Neutrophil (primary cell): ENCODE measurements at regions not wholly inside any gene's neighbourhood (a gene's known extent, or its start where the extent isn't known, plus 50 kb on each side); places are given as distances from the start of the nearest gene placed in this dataset.

ENCODE experiments used
- H3K27ac ChIP-seq: fragments of 200-600 bp; sonication (generic); 2 replicates; pipeline ENCODE4 v1.5.1; 2016; ENCODE audit warnings: mild to moderate bottlenecking, moderate library complexity
- H3K27me3 ChIP-seq: fragments of 200-600 bp; sonication (generic); 2 replicates; pipeline ENCODE4 v1.6.0; 2016; ENCODE audit warnings: mild to moderate bottlenecking
- H3K36me3 ChIP-seq: fragments of 200-600 bp; sonication (generic); 2 replicates; pipeline ENCODE4 v1.5.1; 2017
- H3K4me1 ChIP-seq, 2 experiments: fragments of 200-600 bp in 1 of 2; sonication (generic) in 1 of 2; 1 replicate in 1 of 2; 2 replicates in 1 of 2; pipeline versions ENCODE4 v1.5.1 to v1.6.1; 2013 to 2016; ENCODE audit warnings: low read depth in 1 of 2, low read length in 1 of 2, mild to moderate bottlenecking in 1 of 2, moderate library complexity in 1 of 2; ENCODE audit not compliant: control insufficient read depth in 1 of 2, insufficient read depth in 1 of 2
- H3K4me3 ChIP-seq, 2 experiments: fragments of 200-600 bp in 1 of 2; sonication (generic) in 1 of 2; 1 replicate in 1 of 2; 2 replicates in 1 of 2; pipeline ENCODE4 v1.5.1; 2013 to 2016; ENCODE audit warnings: low read depth in 1 of 2, low read length in 1 of 2, mild to moderate bottlenecking in 1 of 2, moderate library complexity in 1 of 2
- H3K9me3 ChIP-seq: fragments of 200-600 bp; sonication (generic); 2 replicates; pipeline ENCODE4 v1.5.1; 2016
- TF ChIP-seq, protein P1 (sequence below): fragments of 200-600 bp; sonication (generic); IDR thresholded peaks from 2 replicates; pipeline ENCODE4 v1.5.1; 2016; ENCODE audit warnings: antibody characterized with exemption

DNA sequence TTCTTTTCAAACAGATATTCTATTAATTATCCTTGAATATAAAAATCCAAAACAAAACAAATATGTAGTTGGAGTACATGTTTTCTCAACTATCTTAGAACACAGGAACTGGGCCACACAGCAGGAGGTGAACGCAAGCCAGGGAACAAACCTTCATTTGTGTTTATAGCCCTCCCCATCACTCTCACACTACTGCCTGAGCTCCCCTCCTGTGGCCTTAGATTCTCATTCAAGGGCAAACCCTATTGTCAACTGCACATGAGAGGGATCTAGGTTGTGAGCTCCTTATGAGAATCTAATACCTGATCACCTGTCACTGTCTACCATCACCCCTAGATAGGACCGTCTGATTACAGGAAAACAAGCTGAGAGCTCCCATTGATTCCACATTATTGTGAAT lies 427.1 kb upstream of the PRR20A start:
- TF ChIP-seq, protein P1, sequence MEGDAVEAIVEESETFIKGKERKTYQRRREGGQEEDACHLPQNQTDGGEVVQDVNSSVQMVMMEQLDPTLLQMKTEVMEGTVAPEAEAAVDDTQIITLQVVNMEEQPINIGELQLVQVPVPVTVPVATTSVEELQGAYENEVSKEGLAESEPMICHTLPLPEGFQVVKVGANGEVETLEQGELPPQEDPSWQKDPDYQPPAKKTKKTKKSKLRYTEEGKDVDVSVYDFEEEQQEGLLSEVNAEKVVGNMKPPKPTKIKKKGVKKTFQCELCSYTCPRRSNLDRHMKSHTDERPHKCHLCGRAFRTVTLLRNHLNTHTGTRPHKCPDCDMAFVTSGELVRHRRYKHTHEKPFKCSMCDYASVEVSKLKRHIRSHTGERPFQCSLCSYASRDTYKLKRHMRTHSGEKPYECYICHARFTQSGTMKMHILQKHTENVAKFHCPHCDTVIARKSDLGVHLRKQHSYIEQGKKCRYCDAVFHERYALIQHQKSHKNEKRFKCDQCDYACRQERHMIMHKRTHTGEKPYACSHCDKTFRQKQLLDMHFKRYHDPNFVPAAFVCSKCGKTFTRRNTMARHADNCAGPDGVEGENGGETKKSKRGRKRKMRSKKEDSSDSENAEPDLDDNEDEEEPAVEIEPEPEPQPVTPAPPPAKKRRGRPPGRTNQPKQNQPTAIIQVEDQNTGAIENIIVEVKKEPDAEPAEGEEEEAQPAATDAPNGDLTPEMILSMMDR: no peak
- no peak overlapping the region for H3K4me3 ChIP-seq
- H3K36me3 ChIP-seq: no peaks in the 10 kb centered on the region
- no peaks in the 10 kb centered on the region for H3K4me1 ChIP-seq
- H3K27ac ChIP-seq: no peak overlapping the region
- H3K27me3 ChIP-seq: no peaks in the 10 kb centered on the region
- no peaks in the 10 kb centered on the region for H3K9me3 ChIP-seq

DNA sequence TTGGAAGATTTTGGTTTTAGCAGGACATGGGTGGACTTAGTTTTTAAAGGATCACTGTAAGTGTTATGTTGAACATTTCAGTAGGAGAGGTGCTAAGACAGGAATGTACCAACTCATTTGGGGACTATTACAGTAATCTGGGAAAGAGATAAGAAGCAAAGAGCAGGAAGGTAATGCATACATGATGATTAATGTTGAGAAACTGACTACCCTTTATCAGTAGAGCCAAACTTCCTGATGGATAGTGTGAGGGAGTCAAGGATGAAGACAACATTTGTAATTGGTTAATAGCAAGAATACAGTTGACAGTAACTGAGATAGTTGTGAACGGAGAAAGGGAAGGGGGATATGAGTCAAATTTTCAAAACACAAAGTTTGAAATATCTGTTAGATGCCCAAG lies 421.9 kb upstream of the PRR20A start:
- Histone ChIP-seq H3K36me3 (no peaks in the 10 kb centered on the region), H3K27me3 (no peaks in the 10 kb centered on the region), H3K4me1 (no peaks in the 10 kb centered on the region), H3K4me3 (no peak overlapping the region), H3K9me3 (no peaks in the 10 kb centered on the region), H3K27ac (no peak overlapping the region)
- TF ChIP-seq, protein P1: no peak

DNA sequence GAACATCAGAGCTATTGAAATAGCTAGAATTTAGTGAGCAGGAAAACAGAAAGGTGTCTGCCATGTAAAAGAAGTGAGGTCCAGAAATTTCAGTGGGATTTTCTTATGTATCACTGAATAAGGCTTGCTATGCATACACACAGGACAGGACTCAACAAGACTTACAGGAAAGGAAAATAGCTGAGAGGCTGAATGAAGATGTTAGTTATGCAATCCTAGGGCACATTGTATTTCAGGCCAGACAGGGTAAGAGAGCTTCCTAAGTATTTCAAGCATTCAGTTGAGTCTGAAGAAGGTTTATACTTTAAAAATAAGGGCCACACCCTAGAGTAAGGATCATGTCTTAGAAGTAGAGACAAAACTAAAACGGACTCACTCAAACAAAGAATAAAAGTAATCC lies 419.9 kb upstream of the PRR20A start:
- Histone ChIP-seq H3K36me3 (no peaks in the 10 kb centered on the region), H3K9me3 (no peaks in the 10 kb centered on the region), H3K27me3 (no peaks in the 10 kb centered on the region), H3K4me1 (no peaks in the 10 kb centered on the region), H3K4me3 (no peak overlapping the region), H3K27ac (no peak overlapping the region)
- TF ChIP-seq, protein P1: no peak

- TF ChIP-seq, protein P1: no peak
- no peaks in the 10 kb centered on the region for H3K4me1 ChIP-seq
- no peaks in the 10 kb centered on the region for H3K27me3 ChIP-seq
- no peaks in the 10 kb centered on the region for H3K36me3 ChIP-seq
- no peak overlapping the region for H3K27ac ChIP-seq
- H3K4me3 ChIP-seq: no peak overlapping the region
- H3K9me3 ChIP-seq: no peaks in the 10 kb centered on the region
Observed at GRCh38 chr13:56735537-56735942, 405.2 kb upstream of the PRR20A start.

DNA sequence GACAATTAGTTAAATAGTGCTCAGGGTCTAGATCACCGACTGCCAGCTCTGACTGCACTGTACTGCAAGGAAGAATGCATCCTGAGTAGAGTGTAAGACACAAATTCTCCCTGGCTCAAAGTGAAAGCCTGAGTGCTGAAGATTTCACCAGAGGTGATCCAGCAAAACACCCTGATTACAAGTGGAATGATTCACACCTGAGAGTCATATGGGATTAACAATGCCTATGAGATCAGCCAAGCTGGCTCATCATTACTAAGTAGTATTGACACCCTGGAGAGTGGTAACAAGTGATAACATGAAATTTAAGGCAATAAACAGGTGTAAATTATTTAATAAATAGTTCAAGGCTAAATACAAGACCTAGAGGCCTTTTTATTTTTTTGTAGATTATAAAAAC lies 403.8 kb upstream of the PRR20A start:
- Histone ChIP-seq H3K36me3 (no peaks in the 10 kb centered on the region), H3K27ac (no peak overlapping the region), H3K4me3 (no peak overlapping the region), H3K9me3 (no peaks in the 10 kb centered on the region), H3K27me3 (no peaks in the 10 kb centered on the region), H3K4me1 (no peaks in the 10 kb centered on the region)
- TF ChIP-seq, protein P1: no peak

DNA sequence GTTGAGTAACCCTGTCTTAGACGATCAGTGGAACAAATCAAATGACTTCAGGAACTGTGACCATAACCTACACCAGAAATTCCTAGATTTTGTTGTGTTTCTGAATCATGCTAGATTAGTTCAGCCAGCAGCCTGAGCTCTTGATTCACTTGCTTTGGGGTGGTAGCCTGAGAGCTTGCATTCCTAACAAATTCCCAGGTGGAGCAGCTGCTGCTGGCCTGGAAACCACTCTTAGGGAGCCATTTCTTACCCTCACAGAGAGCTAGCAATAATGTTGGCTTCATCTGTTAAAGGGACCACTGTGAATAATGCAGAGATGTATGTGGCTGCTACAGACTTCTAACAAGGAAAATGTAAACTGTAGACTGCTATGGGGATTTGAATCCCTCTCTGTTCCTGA lies 388.1 kb upstream of the PRR20A start:
- H3K36me3 ChIP-seq: no peaks in the 10 kb centered on the region
- H3K4me1 ChIP-seq: no peaks in the 10 kb centered on the region
- TF ChIP-seq, protein P1: no peak
- no peak overlapping the region for H3K4me3 ChIP-seq
- no peak overlapping the region for H3K27ac ChIP-seq
- H3K9me3 ChIP-seq: no peaks in the 10 kb centered on the region
- H3K27me3 ChIP-seq: no peaks in the 10 kb centered on the region
